ENCODE measurements at regions not wholly inside any gene's neighbourhood (a gene's known extent, or its start where the extent isn't known, plus 50 kb on each side); places are given as distances from the start of the nearest gene placed in this dataset.

- no peaks in the 10 kb centered on the region for H4K20me1 ChIP-seq (replicated peaks; ENCODE audit: control insufficient read depth, extremely low read depth, insufficient read depth, low read length)
- no peak for DNase-seq (ENCODE audit: low read depth, low spot score)
- FAIRE-seq, result no peak
- CTCF ChIA-PET, result no interaction called here
- no peak overlapping the region for H3K4me3 ChIP-seq (replicated peaks in 1 of 3; ENCODE audit: insufficient read depth in 1 of 3, low read depth in 1 of 3, low read length in 3 of 3)
- H3K27ac ChIP-seq (ENCODE audit: insufficient read depth, low read depth, low read length), result no peak overlapping the region
- intact Hi-C loops (cut with micrococcal nuclease), result no loop called here
- TF ChIP-seq POLR2A (IDR thresholded peaks at IDR 0.05; ENCODE audit: low read depth, low read length) (no peak), MAX (IDR thresholded peaks at IDR 0.05; ENCODE audit: insufficient read depth, insufficient read length) (no peak), POLR2AphosphoS5 (IDR thresholded peaks at IDR 0.05; ENCODE audit: insufficient read depth, low read depth, low read length) (no peak), JUN (IDR thresholded peaks at IDR 0.05; ENCODE audit: borderline replicate concordance, insufficient read depth, insufficient read length, low read depth) (no peak), CTCF (IDR thresholded peaks at IDR 0.05; ENCODE audit: extremely low read depth in 1 of 2, insufficient read depth in 1 of 2, low read depth in 1 of 2, low read length in 2 of 2) (no peak), EZH2 (IDR thresholded peaks at IDR 0.05; ENCODE audit: borderline replicate concordance, low read depth, low read length, severe bottlenecking) (no peak), MYC (IDR thresholded peaks at IDR 0.05; ENCODE audit: low read depth, low read length) (no peak), GATA2 (IDR thresholded peaks at IDR 0.05; ENCODE audit: insufficient read depth, insufficient read length, low read depth, low read length) (no peak), FOS (IDR thresholded peaks at IDR 0.05; ENCODE audit: borderline replicate concordance, insufficient read depth, low read length) (no peak)
- POLR2A ChIA-PET, result no interaction called here
- dilution Hi-C loops (cut with MboI; ENCODE audit: extremely low pct_ligation_motif_present, low sequenced_read_pairs), result no loop called here
- no peak overlapping the region for H3K4me2 ChIP-seq (ENCODE audit: insufficient read depth, low read length)
- H3K9ac ChIP-seq (replicated peaks; ENCODE audit: extremely low read depth, insufficient read depth, low read length), result no peak overlapping the region
- BruUV-seq (replicated peaks), result no TSS peak
- H3K79me2 ChIP-seq (ENCODE audit: control insufficient read depth, insufficient read depth, low read length), result no peaks in the 10 kb centered on the region
- no peaks in the 10 kb centered on the region for H3K9me1 ChIP-seq (replicated peaks; ENCODE audit: control insufficient read depth, extremely low read depth, insufficient read depth, low read length)
- no peak overlapping the region for H2AFZ ChIP-seq (ENCODE audit: low read depth, low read length)
- no peaks in the 10 kb centered on the region for H3K9me3 ChIP-seq (replicated peaks; ENCODE audit: control insufficient read depth, insufficient read depth, low read length)
- H3K4me1 ChIP-seq (ENCODE audit: control insufficient read depth, extremely low read depth, insufficient read depth, low read length), result no peaks in the 10 kb centered on the region
- H3K36me3 ChIP-seq (ENCODE audit: control insufficient read depth in 2 of 2, extremely low read depth in 1 of 2, insufficient read depth in 2 of 2, low read length in 2 of 2), result no peaks in the 10 kb centered on the region
- H3K27me3 ChIP-seq (ENCODE audit: control insufficient read depth in 2 of 2, insufficient read depth in 2 of 2, low read length in 2 of 2), result no peaks in the 10 kb centered on the region
Observed at GRCh38 chr5:111953351-111954127, 196.5 kb upstream of the NREP start.
